ENCODE measurements at regions not wholly inside any gene's neighbourhood (a gene's known extent, or its start where the extent isn't known, plus 50 kb on each side); places are given as distances from the start of the nearest gene placed in this dataset.

- TF ChIP-seq CTCF (IDR thresholded peaks at IDR 0.05), result no peak
- no peak for TF ChIP-seq POLR2A (IDR thresholded peaks at IDR 0.05)
- TF ChIP-seq EP300 (IDR thresholded peaks at IDR 0.05; ENCODE audit: low read depth), result no peak
Measured at GRCh38 chr20:51969191-51969590, 166.9 kb upstream of the SALL4 start.

Data from transverse colon (tissue), 3 donors.